ENCODE measurements at regions not wholly inside any gene's neighbourhood (a gene's known extent, or its start where the extent isn't known, plus 50 kb on each side); places are given as distances from the start of the nearest gene placed in this dataset.

DNA sequence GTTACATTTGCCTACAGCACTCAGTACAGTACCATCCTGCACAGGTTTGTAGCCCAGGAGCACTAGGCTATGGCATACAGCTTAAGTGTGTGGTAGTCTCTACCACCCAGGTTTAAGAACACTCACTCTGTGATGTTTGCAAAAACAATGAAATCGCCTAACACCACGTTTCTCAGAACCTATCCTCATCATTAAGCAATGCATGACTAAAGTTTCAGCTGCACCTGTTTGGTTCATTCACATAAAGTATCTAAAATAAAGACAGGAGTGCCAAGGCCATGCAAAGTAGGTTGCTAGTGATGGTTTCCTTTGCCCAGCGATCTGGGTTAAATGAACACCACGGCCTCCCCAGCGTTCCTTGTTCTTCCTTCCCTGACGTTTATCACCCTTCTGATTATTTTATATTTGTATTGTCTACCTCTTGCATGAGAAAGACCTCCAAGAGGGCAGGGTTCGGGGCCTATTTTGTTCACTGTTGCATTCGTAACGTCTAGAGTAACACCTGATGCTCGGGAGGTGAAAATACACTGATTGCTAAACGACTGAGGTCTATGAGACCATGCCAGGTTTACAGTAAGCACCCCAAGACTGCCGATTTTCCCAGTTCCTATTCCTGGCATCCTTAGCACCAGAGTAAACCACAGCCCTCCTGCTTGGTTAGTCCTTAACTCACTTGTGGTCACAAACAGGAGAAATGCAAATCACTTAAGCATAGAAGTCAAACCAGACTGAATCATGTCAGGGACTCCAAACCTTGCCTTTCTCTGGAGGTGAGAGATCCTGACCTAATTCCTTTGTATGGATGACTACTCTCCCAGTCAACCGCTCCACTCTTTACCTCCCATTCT, 204.1 kb upstream of the NFE2L3 start:
- intact Hi-C loops (cut with DNase I), result no loop called here
- Histone ChIP-seq H3K36me3 (no peaks in the 10 kb centered on the region), H3K4me1 (peaks cover 7 to 26% (median 25%) of the 10 kb centered on the region in 4 donors), H3K27me3 (peaks cover 0 to 15% (median 0%) of the 10 kb centered on the region in 4 donors), H3K27ac (replicated peaks in 1 of 4) (no peak overlapping the region), H3K4me3 (no peak overlapping the region), H3K9me3 (no peaks in the 10 kb centered on the region)
- TF ChIP-seq CTCF (IDR thresholded peaks at IDR 0.05) (no peak), POLR2AphosphoS5 (IDR thresholded peaks at IDR 0.05) (no peak), EP300 (IDR thresholded peaks at IDR 0.05) (no peak), POLR2A (IDR thresholded peaks at IDR 0.05; ENCODE audit: low read depth) (no peak)
- DNase-seq (ENCODE audit: extremely low spot score), result peak; percentile 47
- WGBS, result 80% methylated on average over 13 of the region's 13 CpGs

DNA sequence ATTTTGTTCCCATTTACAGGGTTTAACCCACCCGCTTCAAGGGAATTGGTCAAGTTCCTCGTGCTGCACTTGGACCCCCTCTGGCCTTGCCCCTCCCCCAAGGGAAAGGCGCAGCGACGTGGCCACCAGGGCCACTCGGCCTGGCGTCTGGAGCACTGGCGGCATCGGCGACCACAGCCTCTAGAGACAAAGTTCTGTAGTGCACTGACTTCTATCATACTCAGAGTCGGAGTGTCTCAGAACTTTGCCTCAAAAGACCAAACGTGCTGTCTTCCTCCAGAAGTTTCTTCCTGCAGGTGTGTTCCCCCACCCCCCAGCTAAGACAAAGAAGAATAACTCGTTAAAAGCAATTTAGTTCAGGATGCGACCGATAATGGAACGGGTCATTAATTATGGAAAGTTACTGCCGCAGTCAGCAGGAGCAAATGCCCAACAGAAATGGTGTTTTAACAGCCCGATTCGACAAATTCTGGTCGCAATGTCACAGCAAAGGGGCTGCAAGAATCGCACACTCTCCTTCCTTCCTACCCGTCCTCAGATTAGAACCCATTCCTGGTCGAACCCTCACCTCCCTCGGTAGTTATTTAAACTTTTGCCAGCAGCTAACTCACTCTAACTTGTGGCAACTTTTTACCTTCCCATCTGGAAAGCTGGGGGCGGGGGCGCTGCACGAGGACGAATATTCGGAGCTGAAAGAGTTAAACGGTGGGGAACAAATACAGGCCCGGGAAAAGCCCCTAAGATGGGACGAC, 202.1 kb upstream of the NFE2L3 start:
- peak; percentile 87 for DNase-seq (ENCODE audit: extremely low spot score)
- Histone ChIP-seq H3K4me3 (peak overlapping the region; percentile 69 to 89 (median 74)), H3K27me3 (peaks cover 0 to 12% (median 0%) of the 10 kb centered on the region in 4 donors), H3K9me3 (no peaks in the 10 kb centered on the region), H3K36me3 (no peaks in the 10 kb centered on the region), H3K4me1 (peaks cover 7 to 26% (median 25%) of the 10 kb centered on the region in 4 donors), H3K27ac (replicated peaks in 1 of 4) (no peak overlapping the region)
- WGBS, result 23% methylated on average over 30 of the region's 32 CpGs
- TF ChIP-seq CTCF (IDR thresholded peaks at IDR 0.05) (no peak), EP300 (IDR thresholded peaks at IDR 0.05) (no peak), POLR2A (IDR thresholded peaks at IDR 0.05; ENCODE audit: low read depth) (no peak), POLR2AphosphoS5 (IDR thresholded peaks at IDR 0.05) (no peak)
- intact Hi-C loops (cut with DNase I), result no loop called here

- 2% methylated on average over 26 of the region's 86 CpGs for WGBS
- H3K4me3 ChIP-seq, result peak overlapping the region; percentile 69 to 89 (median 74)
- peak in 1 of 2 donors; percentile 47 for TF ChIP-seq POLR2AphosphoS5 (IDR thresholded peaks at IDR 0.05)
- TF ChIP-seq EP300 (IDR thresholded peaks at IDR 0.05), result no peak
- TF ChIP-seq POLR2A (IDR thresholded peaks at IDR 0.05; ENCODE audit: low read depth), result no peak
- no peak for TF ChIP-seq CTCF (IDR thresholded peaks at IDR 0.05)
- intact Hi-C loops (cut with DNase I), result no loop called here
- H3K9me3 ChIP-seq, result no peaks in the 10 kb centered on the region
- peak; percentile 97 for DNase-seq (ENCODE audit: extremely low spot score)
- peaks cover 7 to 26% (median 25%) of the 10 kb centered on the region in 4 donors for H3K4me1 ChIP-seq
- peaks cover 0 to 12% (median 0%) of the 10 kb centered on the region in 4 donors for H3K27me3 ChIP-seq
- no peaks in the 10 kb centered on the region for H3K36me3 ChIP-seq
- H3K27ac ChIP-seq (replicated peaks in 1 of 4), result peak overlapping the region; percentile 43 to 69 (median 64)
Observed at GRCh38 chr7:25950488-25951413, 201.2 kb upstream of the NFE2L3 start.

DNA sequence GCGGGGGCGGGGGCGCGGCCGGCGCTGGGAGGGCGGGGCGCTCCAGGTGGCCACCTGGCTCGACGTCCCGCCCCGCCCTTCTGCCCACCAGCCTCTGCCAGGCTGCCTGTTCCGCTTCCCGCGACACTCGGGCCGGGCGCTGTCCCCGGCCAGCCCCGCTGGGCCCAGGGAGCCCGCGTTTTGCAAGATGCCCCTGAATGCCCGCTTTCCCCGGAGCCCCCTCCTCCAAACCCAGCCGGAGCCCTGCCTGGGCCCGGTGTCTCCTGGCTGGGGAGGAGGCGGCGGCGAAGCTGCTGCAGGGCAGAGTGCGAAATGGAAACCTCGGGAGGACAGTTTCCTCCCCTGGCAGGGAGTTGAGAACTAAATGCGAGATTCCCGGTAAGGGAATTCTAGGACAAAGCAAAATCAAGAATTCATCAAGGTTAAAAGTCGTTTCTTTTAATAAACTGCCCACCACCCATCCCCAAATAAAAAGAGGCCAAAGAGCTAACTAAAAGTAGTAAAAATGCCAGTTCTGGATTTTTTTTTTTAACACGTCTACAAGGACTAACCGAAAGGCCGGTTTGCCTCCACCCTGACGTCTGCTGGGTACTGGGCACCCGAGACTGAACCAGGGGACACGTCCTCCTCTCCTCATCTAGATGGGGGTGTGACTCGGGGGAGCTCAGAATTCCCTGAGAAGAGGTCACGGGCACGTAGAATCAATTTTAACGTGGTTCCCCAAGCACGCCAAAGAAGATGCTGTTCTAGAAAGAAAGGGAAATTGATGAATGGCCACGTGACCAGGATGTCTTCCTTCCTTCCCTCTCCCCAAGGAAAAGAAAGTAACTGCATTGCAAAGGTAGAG, 200.4 kb upstream of the NFE2L3 start:
- H3K27me3 ChIP-seq, result peaks cover 0 to 12% (median 0%) of the 10 kb centered on the region in 4 donors
- 24% methylated on average over 30 of the region's 46 CpGs for WGBS
- H3K4me1 ChIP-seq, result peaks cover 7 to 26% (median 25%) of the 10 kb centered on the region in 4 donors
- peak; percentile 72 for DNase-seq (ENCODE audit: extremely low spot score)
- H3K4me3 ChIP-seq, result peak overlapping the region; percentile 69 to 89 (median 74)
- peak overlapping the region; percentile 60 to 69 (median 66) for H3K27ac ChIP-seq (replicated peaks in 1 of 4)
- no peaks in the 10 kb centered on the region for H3K36me3 ChIP-seq
- peak in 1 of 2 donors; percentile 39 for TF ChIP-seq POLR2AphosphoS5 (IDR thresholded peaks at IDR 0.05)
- TF ChIP-seq POLR2A (IDR thresholded peaks at IDR 0.05; ENCODE audit: low read depth), result no peak
- intact Hi-C loops (cut with DNase I), result no loop called here
- no peaks in the 10 kb centered on the region for H3K9me3 ChIP-seq
